IPS-18a (cell line): ENCODE measurements at regions not wholly inside any gene's neighbourhood (a gene's known extent, or its start where the extent isn't known, plus 50 kb on each side); places are given as distances from the start of the nearest gene placed in this dataset.
"Not testable (repeated sequence)": the region's sequence is repeated elsewhere in the genome, so short reads cannot be mapped to it uniquely, and the experiment has no call there.

ENCODE experiments used
- H3K27ac ChIP-seq: one replicate; pipeline ENCODE4 v1.5.1; 2013; ENCODE audit warnings: low read length
- H3K27me3 ChIP-seq: one replicate; pipeline ENCODE4 v1.6.1; 2013; ENCODE audit warnings: mild to moderate bottlenecking, low read length; ENCODE audit not compliant: control insufficient read depth, insufficient read depth
- H3K36me3 ChIP-seq: one replicate; pipeline ENCODE4 v1.6.1; 2013; ENCODE audit warnings: low read depth, low read length; ENCODE audit not compliant: control insufficient read depth
- H3K4me1 ChIP-seq: one replicate; pipeline ENCODE4 v1.6.1; 2013; ENCODE audit warnings: low read depth, low read length; ENCODE audit not compliant: control insufficient read depth
- H3K4me3 ChIP-seq: one replicate; pipeline ENCODE4 v1.5.1; 2013; ENCODE audit warnings: low read length
- H3K9ac ChIP-seq: one replicate; pipeline ENCODE4 v1.6.1; 2013; ENCODE audit warnings: mild to moderate bottlenecking, low read length, moderate library complexity
- H3K9me3 ChIP-seq: one replicate; pipeline ENCODE4 v1.6.1; 2013; ENCODE audit warnings: low read depth, low read length; ENCODE audit not compliant: control insufficient read depth

DNA sequence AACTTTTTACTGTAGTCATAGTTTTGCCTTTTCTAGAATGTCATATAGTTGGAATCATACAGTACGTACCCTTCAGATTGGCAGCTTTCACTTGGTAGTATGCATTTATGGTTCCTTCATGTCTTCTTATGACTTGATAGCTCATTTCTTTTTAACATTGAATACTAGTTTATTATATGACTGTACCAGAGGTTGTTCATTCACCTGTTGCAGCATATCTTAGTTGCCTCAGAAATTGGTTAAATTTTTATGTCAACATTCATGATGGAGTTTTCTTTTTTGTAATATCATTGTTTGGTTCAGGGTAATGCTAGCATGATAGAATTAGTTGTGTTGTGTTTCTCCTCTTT, 94.8 kb upstream of the CDK13 start:
- H3K4me3 ChIP-seq = peak overlapping the region; percentile 47
- H3K9ac ChIP-seq = no peak overlapping the region
- H3K4me1 ChIP-seq = no peaks in the 10 kb centered on the region
- H3K27me3 ChIP-seq = peaks cover 23% of the 10 kb centered on the region
- H3K27ac ChIP-seq = no peak overlapping the region
- H3K36me3 ChIP-seq = no peaks in the 10 kb centered on the region
- no peaks in the 10 kb centered on the region for H3K9me3 ChIP-seq

- H3K27ac ChIP-seq, H3K4me3 ChIP-seq, H3K27me3 ChIP-seq, H3K9ac ChIP-seq, H3K4me1 ChIP-seq, H3K36me3 ChIP-seq, H3K9me3 ChIP-seq: not testable (repeated sequence)
Observed at GRCh38 chr7:39863675-39864322, 86.3 kb upstream of the CDK13 start.

DNA sequence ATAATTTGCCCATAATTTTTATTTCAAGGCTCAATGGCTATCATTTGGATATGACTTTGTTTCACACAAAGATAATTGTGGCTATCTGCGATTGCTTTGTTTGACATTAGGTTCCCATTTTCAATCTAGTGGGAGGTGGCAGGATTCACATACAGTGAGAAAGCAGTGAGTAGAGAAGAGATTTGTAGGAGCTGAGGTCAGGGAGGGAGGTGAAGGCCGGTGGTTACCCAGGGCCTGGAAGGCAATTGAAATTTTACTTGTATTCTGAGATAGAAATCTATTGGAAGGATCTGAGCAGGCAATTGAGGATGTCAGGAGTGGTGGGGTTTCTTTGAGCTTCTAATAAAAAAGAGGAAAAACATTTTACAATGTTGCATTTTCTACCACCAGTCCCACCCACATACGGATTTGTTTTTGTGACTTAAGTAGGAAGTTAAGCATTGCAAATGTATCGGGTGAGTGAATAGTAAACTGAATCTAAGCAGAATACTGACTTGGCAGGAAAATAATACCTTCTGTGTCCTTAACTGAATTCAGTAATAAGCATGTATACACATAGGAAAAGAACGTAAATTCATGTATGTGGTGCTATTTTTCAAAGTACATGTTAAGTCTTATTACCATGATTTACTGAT, 80.1 kb upstream of the CDK13 start:
- not testable (repeated sequence) for H3K27me3 ChIP-seq, H3K36me3 ChIP-seq, H3K9me3 ChIP-seq, H3K4me1 ChIP-seq, H3K27ac ChIP-seq, H3K9ac ChIP-seq, H3K4me3 ChIP-seq

GRCh38 chr7:39871610-39872009, 78.4 kb upstream of the CDK13 start:
- not testable (repeated sequence) for H3K4me3 ChIP-seq, H3K27me3 ChIP-seq, H3K9me3 ChIP-seq, H3K27ac ChIP-seq, H3K4me1 ChIP-seq, H3K36me3 ChIP-seq, H3K9ac ChIP-seq

DNA sequence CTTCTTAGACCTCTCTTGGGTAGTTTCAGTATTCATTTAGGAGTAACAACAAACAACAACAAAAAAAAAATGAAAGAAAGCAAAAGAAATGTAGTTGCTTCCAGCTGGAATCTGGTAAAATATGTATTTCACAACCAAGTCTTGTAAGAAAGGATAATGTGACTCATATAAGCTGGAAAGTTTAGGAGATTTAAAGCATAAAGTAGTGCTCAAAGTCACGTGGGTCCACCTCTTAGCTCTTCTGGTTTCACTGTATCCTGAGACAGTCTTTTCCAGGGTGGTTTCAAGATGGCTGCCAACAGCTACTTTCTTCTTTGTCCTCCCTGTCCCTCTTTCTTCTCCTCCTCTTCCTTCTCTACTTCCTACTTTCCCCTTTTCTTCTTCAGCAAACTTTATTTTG, 69.5 kb upstream of the CDK13 start:
- Histone ChIP-seq H3K27me3 (no peaks in the 10 kb centered on the region), H3K9me3 (peaks cover 17% of the 10 kb centered on the region), H3K27ac (no peak overlapping the region), H3K9ac (no peak overlapping the region), H3K4me1 (no peaks in the 10 kb centered on the region), H3K4me3 (no peak overlapping the region), H3K36me3 (no peaks in the 10 kb centered on the region)

DNA sequence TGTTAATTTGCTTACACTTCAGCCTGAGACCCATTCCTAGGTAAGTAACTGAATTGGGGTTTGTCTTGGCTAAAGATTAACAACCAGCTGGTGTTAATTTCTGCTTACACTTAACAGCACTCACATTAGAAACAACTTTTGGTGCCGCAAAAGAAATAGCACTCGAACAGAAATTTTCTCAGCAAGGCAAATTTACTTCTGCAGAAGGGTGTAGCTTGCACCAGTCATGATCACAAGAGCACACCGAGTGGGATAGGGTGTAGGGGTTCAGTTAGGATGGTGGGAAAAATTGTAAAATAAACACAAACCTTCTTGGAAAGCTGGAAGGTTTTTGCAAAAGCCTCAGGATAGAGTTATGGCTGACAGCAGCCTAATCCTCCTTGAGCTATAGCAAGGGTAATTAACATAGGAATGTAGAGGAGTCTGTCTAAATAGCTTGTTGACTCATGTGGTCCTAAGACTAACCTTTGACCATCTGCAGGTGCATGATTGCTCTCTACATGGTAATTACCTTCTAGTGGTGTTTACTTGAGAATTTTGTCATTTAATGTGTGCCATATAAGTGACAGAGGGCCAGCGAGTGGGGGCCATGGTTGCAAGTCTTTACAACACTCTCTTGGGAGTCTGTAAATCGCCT, 67.8 kb upstream of the CDK13 start:
- Histone ChIP-seq H3K9ac (no peak overlapping the region), H3K4me3 (no peak overlapping the region), H3K27me3 (no peaks in the 10 kb centered on the region), H3K36me3 (no peaks in the 10 kb centered on the region), H3K27ac (no peak overlapping the region), H3K4me1 (no peaks in the 10 kb centered on the region), H3K9me3 (peaks cover 17% of the 10 kb centered on the region)

DNA sequence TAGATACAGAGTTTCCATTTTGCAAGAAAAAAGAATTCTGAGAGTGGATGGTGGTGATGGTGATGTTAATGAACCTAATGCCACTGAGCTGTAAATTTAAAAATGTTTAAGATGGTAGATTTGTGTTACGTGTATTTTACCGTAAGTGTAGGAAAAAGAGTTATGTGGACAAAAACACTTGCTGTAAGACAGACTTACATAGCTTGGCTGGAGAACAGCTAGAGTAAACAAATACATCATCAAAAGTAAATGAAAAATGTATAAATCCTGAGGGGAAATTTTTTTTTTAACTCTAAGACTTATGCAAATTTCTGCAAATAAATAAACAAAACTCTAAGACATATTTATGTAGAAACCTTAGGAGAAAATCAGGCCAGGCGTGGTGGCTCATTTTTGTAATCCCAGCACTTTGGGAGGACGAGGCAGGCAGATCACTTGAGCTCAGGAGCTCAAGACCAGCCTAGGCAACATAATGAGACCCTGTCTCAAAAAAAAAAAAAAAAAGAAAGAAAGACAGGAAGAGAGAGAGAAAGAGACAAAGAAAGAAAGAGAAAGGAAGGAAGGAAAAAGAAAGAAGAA, 66.2 kb upstream of the CDK13 start:
- H3K4me1 ChIP-seq = no peaks in the 10 kb centered on the region
- no peaks in the 10 kb centered on the region for H3K36me3 ChIP-seq
- peaks cover 17% of the 10 kb centered on the region for H3K9me3 ChIP-seq
- H3K27ac ChIP-seq = no peak overlapping the region
- H3K9ac ChIP-seq = no peak overlapping the region
- no peak overlapping the region for H3K4me3 ChIP-seq
- no peaks in the 10 kb centered on the region for H3K27me3 ChIP-seq

DNA sequence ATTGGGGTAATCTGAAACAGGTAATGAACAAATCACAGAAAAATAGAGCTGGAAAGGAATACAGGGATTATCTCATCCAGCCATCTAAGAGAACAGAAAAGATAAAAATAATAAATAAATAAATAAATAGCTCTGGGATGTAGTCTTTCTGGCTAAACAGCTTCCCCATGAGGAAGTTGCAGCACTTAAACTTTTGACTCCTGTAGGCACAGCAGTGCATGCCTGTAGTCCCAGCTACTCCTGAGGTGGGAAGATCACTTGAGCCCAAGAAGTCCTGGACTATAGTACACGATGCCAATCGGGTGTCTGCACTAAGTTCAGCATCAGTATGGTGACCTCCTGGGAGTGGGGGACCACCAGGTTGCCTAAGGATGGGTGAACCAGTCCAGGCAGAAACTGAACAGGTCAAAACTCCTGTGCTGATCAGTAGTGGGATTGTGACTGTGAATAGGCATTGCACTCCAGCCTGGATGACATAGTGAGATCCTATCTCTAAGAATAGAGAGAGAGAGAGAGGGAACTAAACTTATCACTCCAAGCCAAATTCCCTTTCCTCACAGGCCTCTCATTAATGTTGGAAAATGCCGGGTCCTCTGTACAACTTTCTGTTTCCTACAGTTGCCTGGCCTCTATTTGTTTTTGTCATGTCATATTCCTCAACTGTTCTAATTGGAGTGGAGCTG, 61.7 kb upstream of the CDK13 start:
- no peaks in the 10 kb centered on the region for H3K27me3 ChIP-seq

DNA sequence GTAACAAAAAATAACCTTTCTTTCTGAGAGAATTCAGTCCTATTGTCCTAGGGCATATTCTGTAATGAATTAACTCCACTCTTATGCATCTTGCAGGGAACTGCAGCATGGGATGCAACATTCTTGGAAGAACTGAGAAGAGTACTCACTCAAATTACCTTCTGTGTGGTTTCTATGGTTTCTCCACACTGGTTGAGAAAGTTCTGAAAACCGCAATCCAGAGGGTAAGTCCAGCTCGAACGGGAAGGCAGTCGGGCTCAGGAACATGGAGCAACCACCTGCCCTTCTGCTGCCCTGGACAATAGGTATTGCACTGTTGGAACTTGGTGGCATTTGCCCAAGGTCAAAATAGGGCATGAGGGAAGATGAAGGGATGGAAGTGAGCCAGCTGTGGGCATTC, 59.6 kb upstream of the CDK13 start:
- H3K9me3 ChIP-seq = no peaks in the 10 kb centered on the region
- no peaks in the 10 kb centered on the region for H3K27me3 ChIP-seq
- H3K4me3 ChIP-seq = no peak overlapping the region
- no peak overlapping the region for H3K9ac ChIP-seq
- no peak overlapping the region for H3K27ac ChIP-seq
- no peaks in the 10 kb centered on the region for H3K4me1 ChIP-seq
- no peaks in the 10 kb centered on the region for H3K36me3 ChIP-seq

More for the DNA sequence above, 61.7 kb upstream of the CDK13 start:
- no peak overlapping the region for H3K9ac ChIP-seq
- H3K4me3 ChIP-seq = no peak overlapping the region
- H3K9me3 ChIP-seq = no peaks in the 10 kb centered on the region
- no peaks in the 10 kb centered on the region for H3K4me1 ChIP-seq
- H3K27ac ChIP-seq = no peak overlapping the region
- H3K36me3 ChIP-seq = no peaks in the 10 kb centered on the region

DNA sequence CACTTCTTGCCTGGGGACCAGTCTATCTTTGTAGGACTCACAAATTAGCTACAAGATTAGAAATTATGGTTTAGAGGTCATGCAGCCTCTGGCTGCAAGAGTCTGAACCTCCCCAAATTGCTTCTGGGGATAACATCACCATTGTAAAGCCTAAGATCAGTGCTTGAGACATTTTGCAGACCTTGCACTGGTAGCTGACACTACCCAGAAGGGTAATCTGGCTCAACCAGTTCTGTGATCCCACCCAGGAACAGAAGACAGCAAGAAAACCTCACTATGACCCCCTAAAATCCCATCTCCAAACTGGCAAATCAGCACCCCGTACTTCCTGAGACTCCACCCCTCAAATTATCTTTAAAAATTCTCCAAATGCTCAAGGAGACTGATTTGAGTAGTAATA, 58.2 kb upstream of the CDK13 start:
- Histone ChIP-seq H3K36me3 (no peaks in the 10 kb centered on the region), H3K9ac (no peak overlapping the region), H3K27ac (no peak overlapping the region), H3K9me3 (no peaks in the 10 kb centered on the region), H3K4me1 (no peaks in the 10 kb centered on the region), H3K4me3 (no peak overlapping the region), H3K27me3 (no peaks in the 10 kb centered on the region)

DNA sequence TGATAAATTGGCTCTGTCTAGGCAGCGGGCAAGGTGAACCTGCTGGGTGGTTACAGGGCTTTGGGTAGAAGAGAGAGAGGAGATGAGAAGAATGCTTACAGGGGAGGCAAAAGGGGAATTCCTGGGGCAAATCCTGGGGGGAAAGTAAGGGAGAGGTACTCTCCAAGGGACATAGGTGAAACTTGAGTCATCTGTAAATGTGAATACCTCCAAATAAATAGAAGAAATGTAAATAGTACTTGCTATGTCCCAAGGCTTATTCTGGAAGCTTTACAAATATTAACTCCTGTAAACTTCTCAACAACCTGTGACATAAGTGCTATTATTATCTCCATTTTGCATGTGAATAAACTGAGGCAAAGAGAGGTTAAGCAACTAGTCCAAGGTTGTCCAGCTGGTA, 57.7 kb upstream of the CDK13 start:
- Histone ChIP-seq H3K4me3 (no peak overlapping the region), H3K9me3 (no peaks in the 10 kb centered on the region), H3K27me3 (no peaks in the 10 kb centered on the region), H3K4me1 (no peaks in the 10 kb centered on the region), H3K9ac (no peak overlapping the region), H3K27ac (no peak overlapping the region), H3K36me3 (no peaks in the 10 kb centered on the region)
